SKM-1 (cell line): ENCODE measurements at regions not wholly inside any gene's neighbourhood (a gene's known extent, or its start where the extent isn't known, plus 50 kb on each side); places are given as distances from the start of the nearest gene placed in this dataset.
A peak's percentile ranks its signal among the peaks of the same experiment; 100 is the strongest.

ENCODE experiments used
- DNase-seq: peaks from one replicate; lab custom pipeline; 2025; ENCODE audit not compliant: unreplicated experiment; lab: John Stamatoyannopoulos, UW

- no peak for DNase-seq
Observed at GRCh38 chr16:86037999-86038925, 139.3 kb downstream of the IRF8 start.

DNA sequence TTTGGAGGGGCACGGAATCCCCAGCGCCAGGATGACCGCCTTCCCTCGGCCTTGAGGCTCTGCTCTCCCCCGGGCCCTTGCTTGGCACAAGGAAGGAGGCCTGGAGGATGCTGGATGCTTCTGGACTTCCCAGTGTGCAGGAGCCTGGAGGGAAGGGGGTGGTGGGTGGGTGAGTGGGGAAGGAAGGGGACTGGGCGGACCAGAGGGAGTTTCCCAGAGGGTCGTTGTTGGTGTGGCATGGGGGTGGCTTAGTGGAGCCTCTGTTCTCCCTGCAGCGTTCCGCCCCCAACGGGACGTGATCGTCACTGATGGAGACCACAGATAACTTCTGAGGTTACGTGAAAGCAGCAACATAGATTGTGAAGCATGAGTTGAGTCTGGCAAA lies 140.0 kb downstream of the IRF8 start:
- DNase-seq = no peak

DNA sequence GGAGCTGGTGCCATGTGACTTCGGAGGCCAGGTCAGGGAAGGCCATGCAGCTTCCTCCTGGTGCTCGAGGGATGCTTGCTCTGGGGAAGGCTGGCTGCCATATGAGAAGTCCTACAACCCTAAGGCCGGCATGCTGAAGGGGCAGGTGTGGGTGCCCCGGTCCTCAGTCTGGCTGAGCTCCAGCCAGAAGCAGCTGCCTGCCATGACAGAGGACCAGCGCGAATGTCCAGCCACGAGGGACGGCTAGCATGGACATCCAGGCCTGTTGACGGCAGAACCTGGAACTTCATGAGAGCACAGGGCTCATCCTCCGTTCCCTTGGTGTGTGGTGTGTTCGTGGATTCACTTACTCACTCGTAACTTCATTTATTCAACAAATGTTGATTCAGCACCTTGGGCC lies 140.6 kb downstream of the IRF8 start:
- DNase-seq = no peak

DNA sequence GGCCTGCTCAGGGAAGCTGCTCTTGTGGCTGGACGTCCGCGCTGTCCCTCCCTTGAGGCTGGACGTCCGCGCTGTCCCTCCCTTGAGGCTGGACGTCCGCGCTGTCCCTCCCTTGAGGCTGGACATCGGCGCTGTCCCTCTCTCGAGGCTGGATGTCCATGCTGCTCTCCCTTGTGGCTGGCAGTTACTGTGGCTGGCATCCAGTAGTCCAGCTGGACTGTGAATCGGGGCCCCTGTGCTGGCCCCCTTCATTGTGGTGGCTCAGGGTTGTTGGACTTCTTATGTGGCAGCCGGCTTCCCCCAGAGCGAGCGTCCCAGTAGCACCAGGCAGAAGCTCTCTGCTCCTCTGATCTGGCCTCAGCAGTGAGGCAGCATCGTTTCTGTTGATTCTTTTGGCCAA lies 141.5 kb downstream of the IRF8 start:
- no peak for DNase-seq

DNA sequence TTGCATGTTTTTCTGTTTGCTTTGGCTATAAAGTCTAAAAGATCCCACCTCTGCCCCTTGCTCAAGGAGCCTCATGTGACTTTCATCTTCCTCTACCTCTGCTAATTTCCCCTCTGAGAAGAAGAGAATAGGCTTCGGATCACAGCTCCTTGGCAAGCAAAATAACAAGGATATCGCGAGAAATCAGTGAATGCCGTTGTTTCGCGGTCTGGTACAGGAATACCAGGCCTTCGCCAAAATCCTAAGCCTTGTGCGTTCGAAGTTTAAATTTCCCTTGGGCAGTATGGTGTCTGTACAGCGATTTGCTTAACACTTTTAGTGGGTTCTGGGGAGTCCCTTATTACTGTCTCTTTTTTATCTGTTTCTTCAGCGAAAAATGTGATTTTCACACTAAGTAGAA lies 142.3 kb downstream of the IRF8 start:
- DNase-seq = no peak

DNA sequence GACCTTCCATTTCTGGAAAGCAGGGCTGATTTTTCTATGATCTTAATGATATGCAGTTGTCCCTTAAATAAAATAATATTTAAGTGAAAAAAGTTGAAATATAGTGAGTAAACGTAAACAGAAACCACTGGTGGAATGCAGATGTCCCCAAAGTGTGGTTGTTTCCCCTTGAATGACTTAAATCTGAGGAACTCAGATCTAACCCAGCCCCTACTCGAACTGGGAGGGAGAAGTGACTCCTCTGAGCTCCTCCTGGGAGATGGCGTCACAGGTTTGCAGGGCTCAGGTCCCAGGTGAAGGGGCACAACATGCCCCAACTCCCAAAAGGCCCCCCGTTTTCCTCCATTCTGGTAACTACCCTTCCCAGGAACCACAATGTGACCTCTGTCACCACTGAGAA lies 142.8 kb downstream of the IRF8 start:
- no peak for DNase-seq

DNA sequence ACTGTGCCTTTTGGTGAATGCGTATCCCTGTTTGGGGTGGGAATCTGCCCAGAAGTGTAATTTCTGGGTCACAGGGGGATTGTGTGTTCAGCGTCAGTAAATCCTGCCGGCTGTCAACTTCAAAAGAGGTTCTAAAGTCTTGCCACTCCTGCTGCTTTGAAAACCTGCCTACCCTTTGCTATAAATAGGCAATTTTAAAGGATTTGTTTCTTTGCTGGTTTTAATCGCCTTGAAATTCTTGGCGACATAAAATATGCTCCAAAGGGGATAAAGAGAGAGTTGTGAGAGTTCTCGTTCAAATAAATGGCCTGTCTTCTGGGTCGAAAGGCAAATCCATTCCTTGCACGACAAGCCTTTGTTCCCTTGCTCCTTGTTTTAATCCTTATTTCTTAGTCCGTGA lies 143.4 kb downstream of the IRF8 start:
- no peak for DNase-seq

DNA sequence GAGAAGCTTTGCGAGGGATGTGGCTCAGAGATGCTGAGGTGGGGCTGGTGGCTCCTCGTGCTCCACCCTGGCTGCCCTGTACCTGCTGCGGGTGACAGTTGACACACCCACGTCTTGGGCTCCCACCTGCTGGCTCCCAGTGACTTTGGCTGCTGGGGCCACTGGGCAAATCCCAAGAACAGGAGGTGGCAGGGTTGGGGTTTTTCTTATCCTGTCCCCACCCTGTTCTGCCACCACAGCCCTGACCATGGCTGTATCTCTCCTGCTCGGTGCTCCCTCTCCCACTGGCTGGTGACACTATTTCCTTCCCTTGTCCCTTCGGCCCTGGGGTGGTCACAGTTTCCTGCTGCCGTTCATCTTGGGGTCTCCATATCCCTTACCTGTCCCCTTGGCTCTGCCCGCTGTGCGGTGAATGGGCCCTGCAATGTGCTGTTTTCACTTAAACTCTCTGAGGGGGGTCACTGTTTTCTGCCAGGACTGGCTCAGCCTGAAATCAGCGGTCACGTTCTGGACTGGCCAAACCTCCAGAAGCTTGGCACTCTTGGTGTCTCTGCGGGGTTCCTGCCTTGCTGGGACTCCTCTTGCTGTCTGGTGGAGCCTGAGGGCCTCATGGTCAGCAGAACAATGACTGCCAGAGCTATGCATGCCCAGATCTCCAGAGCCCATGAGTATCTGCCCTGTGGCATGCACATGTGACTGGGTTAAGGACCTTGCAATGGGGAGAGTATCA lies 144.2 kb downstream of the IRF8 start:
- DNase-seq = no peak

DNA sequence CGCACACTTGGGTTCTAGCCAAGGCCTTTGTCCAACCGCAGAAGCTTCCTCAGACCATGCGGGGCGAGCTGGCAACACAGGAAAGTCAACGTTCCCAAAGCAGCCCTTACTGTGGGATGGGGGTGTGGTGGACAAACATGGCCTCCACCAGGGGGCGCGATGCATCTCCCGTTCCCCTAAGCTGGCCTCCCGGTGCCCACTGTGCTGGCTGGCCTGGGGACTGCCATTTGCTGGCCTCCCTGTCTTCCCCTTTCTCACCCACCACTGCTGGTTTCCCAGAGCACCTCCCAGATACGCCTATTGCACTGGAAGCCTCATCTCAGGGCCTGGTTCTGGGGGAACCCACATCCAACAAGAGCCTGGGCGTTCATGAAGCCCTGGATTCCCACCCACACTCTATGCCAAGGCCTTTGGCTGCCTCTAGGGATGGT lies 145.3 kb downstream of the IRF8 start:
- DNase-seq = peak; percentile 6

DNA sequence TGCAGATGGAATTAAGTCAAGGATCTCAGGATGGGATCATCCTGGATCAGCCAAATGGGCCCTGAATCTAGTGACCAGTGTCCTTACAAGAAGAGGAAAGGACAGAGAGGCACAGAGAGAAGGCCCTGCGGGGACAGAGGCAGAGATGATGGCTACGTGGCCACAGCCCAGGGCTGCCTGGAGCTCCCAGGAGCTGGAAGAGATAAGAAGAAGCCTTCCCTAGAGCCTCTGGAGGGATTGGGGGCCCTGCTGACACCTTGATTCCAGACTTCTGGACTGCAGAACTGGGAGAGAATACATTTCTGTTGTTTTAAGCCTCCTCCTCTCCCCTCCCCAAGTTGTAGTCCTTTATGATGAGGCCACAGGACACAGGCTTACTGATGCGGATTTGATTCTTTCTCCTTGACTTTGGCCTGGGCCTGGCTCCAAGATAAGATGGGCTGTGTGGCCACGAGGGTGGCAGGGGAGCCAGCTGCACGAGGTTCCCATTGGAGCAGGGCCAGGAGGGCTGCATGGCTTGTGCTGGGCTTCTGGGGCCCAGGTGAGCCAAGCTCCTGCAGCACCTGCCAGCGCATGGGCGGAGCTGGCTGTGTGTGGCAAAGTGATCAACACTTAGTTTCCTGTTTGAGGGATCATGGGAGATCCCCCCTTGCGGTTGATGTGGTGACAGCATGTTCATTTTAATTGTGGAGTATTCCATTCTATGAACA lies 146.1 kb downstream of the IRF8 start:
- DNase-seq = no peak

DNA sequence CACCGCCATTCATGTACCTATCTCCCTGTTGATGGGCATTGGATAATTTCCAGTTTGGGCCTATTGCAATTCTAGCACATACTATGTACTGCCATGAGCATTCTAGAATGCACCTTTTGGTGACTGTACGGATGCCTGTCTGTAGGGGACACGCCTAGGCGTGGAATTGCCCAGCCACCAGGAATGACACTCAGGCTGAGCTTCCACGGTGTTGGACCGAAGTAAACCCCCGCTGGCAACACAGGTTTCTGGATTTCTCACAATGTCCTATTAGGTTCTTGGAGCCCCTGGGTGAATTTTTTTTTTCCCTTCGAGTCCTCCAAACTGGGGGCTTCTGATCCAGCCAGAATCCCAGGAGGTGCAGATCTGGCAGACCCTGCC lies 146.6 kb downstream of the IRF8 start:
- DNase-seq = no peak

- DNase-seq = no peak
Observed at GRCh38 chr16:86046026-86046425, 147.1 kb downstream of the IRF8 start.

- no peak for DNase-seq
Observed at GRCh38 chr16:86046667-86047270, 147.8 kb downstream of the IRF8 start.

- DNase-seq = no peak
Observed at GRCh38 chr16:86048221-86048620, 149.3 kb downstream of the IRF8 start.

GRCh38 chr16:86048882-86049585 lies 150.1 kb downstream of the IRF8 start:
- DNase-seq = no peak

- no peak for DNase-seq
Observed at GRCh38 chr16:86049641-86050040, 150.7 kb downstream of the IRF8 start.

- no peak for DNase-seq
Observed at GRCh38 chr16:86050111-86050510, 151.1 kb downstream of the IRF8 start.

DNA sequence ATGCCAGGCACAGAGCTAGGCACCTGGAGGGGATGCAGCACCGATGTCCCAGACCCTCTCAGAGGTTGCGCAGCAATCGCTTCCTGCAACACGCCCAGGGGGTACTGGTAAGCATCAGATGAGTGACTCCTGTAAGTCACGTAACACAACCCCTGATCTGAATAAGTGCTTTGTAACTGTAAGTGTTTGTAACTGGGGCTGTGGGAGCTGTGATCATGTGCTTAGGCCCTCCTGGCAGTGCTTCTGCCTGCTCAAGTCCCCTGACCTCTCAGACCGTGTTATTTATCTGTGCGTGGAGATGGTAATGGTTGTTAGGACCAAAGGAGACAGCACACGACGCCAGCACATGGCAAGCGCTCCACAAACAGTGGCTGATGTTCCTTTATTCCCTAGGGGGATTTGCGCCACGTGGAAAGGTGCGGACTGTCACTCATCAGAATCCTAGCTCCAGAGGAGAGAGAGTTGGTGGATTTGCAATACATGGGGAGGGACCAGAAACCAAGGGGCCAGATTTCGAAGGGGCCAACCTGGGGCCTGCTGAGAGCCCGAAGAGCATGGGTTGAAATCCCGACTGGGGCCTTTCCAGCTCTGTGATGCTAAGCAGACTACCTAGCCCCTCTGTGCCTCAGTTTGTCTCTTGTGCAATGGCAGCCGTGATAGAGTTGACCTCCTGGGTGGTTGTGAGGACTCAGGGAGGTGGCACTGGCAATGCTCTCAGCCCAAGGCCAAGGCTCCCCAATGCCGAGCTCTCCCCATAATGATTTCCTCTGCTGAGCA lies 151.8 kb downstream of the IRF8 start:
- no peak for DNase-seq

DNA sequence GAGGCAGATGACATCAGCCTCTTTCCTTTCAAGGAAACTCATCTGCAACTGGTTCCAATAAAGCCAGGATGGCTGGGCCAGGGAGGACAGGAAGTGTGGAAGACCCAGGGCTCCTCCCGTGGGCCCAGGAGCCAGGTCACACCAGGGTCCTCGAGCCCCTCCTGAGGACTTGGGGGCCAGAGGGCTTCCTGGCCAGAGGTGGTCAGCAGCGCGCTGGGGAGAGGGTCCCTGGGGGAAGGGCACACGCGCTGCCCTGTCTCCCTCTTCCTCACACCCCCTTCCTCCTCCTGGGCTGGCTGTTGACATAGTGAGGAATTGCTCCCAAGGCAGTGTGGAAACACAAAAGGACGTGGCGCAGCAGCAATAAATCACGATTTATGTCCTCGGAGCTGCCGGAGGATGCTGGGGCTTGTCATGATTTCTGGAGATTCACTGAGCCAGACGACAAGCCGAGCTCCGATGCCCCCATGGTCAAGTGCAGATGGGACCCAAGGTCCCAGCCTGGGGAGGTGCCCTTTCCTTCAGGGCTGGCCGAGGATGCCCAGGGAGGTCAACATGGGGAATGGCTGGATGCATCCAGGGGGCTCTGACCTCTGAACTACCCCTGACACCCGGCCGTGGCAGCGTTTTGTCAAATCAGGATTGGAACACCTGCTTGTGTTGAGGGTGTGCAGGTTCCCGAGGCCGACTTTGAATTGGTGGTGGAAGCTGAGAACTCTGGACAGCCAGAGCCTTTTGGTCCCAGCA lies 152.6 kb downstream of the IRF8 start:
- no peak for DNase-seq
